ENCODE measurements at regions not wholly inside any gene's neighbourhood (a gene's known extent, or its start where the extent isn't known, plus 50 kb on each side); places are given as distances from the start of the nearest gene placed in this dataset.

- DNase-seq: no peak
Measured at GRCh38 chr12:66852765-66853164, 173.9 kb upstream of the GRIP1 start.

GRCh38 chr12:66859751-66860440, 181.0 kb upstream of the GRIP1 start:
- no peak for DNase-seq

GRCh38 chr12:66860752-66861750, 182.2 kb upstream of the GRIP1 start:
- DNase-seq: peak; percentile 66

GRCh38 chr12:66862356-66862985, 183.6 kb upstream of the GRIP1 start:
- DNase-seq: no peak

GRCh38 chr12:66863276-66863675, 184.4 kb upstream of the GRIP1 start:
- DNase-seq: no peak

GRCh38 chr12:66877925-66878324, 199.0 kb upstream of the GRIP1 start:
- DNase-seq: no peak

GRCh38 chr12:66879409-66879808, 200.5 kb upstream of the GRIP1 start:
- no peak for DNase-seq

GRCh38 chr12:66881386-66881785, 202.5 kb upstream of the GRIP1 start:
- DNase-seq: no peak

- no peak for DNase-seq
Measured at GRCh38 chr12:66884091-66884490, 205.2 kb upstream of the GRIP1 start.

- DNase-seq: no peak
Measured at GRCh38 chr12:66885115-66885875, 206.4 kb upstream of the GRIP1 start.

GRCh38 chr12:66896797-66897196, 217.9 kb upstream of the GRIP1 start:
- DNase-seq: no peak

GRCh38 chr12:66898700-66899469, 220.0 kb upstream of the GRIP1 start:
- DNase-seq: no peak

GRCh38 chr12:66899588-66899987, 220.7 kb upstream of the GRIP1 start:
- DNase-seq: no peak

- no peak for DNase-seq
Measured at GRCh38 chr12:66900616-66901015, 221.7 kb upstream of the GRIP1 start.

- no peak for DNase-seq
Measured at GRCh38 chr12:66901138-66901932, 222.5 kb upstream of the GRIP1 start.

GRCh38 chr12:66902020-66902419, 223.1 kb upstream of the GRIP1 start:
- DNase-seq: no peak

GRCh38 chr12:66903782-66904396, 225.0 kb upstream of the GRIP1 start:
- no peak for DNase-seq

GRCh38 chr12:66905201-66905600, 226.3 kb upstream of the GRIP1 start:
- DNase-seq: no peak

- no peak for DNase-seq
Measured at GRCh38 chr12:66910366-66910974, 231.6 kb upstream of the GRIP1 start.

GRCh38 chr12:66915306-66915904, 236.5 kb upstream of the GRIP1 start:
- DNase-seq: no peak

Data from activated CD4-positive, alpha-beta T cell treated with anti-CD3 and anti-CD28 coated beads, Interleukin-2, Interleukin-6, amounts not matched to agents 100 ng/mL and 50 ng/mL, durations not matched to agents 16 hours and 8 hours (primary cell).